Right lobe of liver (tissue), 6 donors: ENCODE measurements at regions not wholly inside any gene's neighbourhood (a gene's known extent, or its start where the extent isn't known, plus 50 kb on each side); places are given as distances from the start of the nearest gene placed in this dataset.

ENCODE experiments used
- ATAC-seq, 4 donors: fragments of 200-7000 bp; cut with Tn5 transposase; one replicate each; pipeline ENCODE4 v1.9.1; 2020; ENCODE audit warnings: mild to moderate bottlenecking in 4 of 4, moderate library complexity in 4 of 4
- DNase-seq, 3 donors: peaks; one replicate each; pipeline ENCODE4 v3.0.0-alpha.2; 2020
- H3K27ac ChIP-seq, 3 donors: fragments of 200-600 bp; one replicate each; pipeline ENCODE4 v1.8.0; 2022
- H3K27me3 ChIP-seq, 2 donors: fragments of 200-600 bp; one replicate each; pipeline ENCODE4 v1.8.0; 2022
- H3K36me3 ChIP-seq, 4 donors: fragments of 200-600 bp; sonication (generic) in 1 of 4; one replicate each; pipeline versions ENCODE4 v1.5.1 to v1.8.0; 2017 to 2022; ENCODE audit warnings: control low read depth in 1 of 4
- H3K4me1 ChIP-seq, 4 donors: fragments of 200-600 bp; sonication (generic) in 1 of 4; one replicate each; pipeline versions ENCODE4 v1.5.1 to v1.8.0; 2017 to 2022; ENCODE audit warnings: control low read depth in 1 of 4
- H3K4me3 ChIP-seq, 3 donors: fragments of 200-600 bp; one replicate each; pipeline ENCODE4 v1.8.0; 2022
- H3K9me3 ChIP-seq, 4 donors: fragments of 200-600 bp; sonication (generic) in 1 of 4; one replicate each; pipeline versions ENCODE4 v1.5.1 to v1.8.0; 2017 to 2022; ENCODE audit warnings: control low read depth in 1 of 4
- POLR2A ChIP-seq: fragments of 450-650 bp; IDR thresholded peaks from one replicate; pipeline ENCODE4 v1.6.1; 2017; ENCODE audit warnings: antibody characterized with exemption, mild to moderate bottlenecking
- WGBS: methylation state at CpG from one replicate; pipeline ENCODE4 v1.1.6; 2018; ENCODE audit warnings: low coverage, low lambda C conversion rate; ENCODE audit not compliant: insufficient coverage; ENCODE audit errors: missing lambda C conversion rate; 5-methylcytosine and 5-hydroxymethylcytosine counted together
- intact Hi-C, 2 donors: fragments of 100-400 bp; cut with DNase I; formaldehyde crosslinking; loops; one replicate each; pipeline versions ENCODE4 v1.11.2 to v1.14.1; 2022
- TF ChIP-seq, protein P1 (sequence below), 4 donors: fragments of 200-600 bp in 3 of 4; fragments of 450-650 bp in 1 of 4; IDR thresholded peaks; one replicate each; pipeline versions ENCODE4 v1.5.1 to v1.8.0; 2016 to 2022; ENCODE audit warnings: antibody characterized with exemption in 4 of 4, mild to moderate bottlenecking in 2 of 4
- donor health status: DM: no; HTN: yes; CAD: no.
- donor health status: DM: no; HTN: no; CAD: no.
- donor health status: DM: no; HTN: no; CAD: no.
- donor health status: DM: no; HTN: yes; CAD: no.
- donor health status: DM: no; HTN: yes; CAD: no.

- DNase-seq (no peak), ATAC-seq (no peak)
- TF ChIP-seq POLR2A, result no peak
- TF ChIP-seq, protein P1, sequence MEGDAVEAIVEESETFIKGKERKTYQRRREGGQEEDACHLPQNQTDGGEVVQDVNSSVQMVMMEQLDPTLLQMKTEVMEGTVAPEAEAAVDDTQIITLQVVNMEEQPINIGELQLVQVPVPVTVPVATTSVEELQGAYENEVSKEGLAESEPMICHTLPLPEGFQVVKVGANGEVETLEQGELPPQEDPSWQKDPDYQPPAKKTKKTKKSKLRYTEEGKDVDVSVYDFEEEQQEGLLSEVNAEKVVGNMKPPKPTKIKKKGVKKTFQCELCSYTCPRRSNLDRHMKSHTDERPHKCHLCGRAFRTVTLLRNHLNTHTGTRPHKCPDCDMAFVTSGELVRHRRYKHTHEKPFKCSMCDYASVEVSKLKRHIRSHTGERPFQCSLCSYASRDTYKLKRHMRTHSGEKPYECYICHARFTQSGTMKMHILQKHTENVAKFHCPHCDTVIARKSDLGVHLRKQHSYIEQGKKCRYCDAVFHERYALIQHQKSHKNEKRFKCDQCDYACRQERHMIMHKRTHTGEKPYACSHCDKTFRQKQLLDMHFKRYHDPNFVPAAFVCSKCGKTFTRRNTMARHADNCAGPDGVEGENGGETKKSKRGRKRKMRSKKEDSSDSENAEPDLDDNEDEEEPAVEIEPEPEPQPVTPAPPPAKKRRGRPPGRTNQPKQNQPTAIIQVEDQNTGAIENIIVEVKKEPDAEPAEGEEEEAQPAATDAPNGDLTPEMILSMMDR (IDR thresholded peaks at IDR 0.05), result no peak
- H3K4me3 ChIP-seq, result no peak overlapping the region
- H3K27me3 ChIP-seq, result no peaks in the 10 kb centered on the region
- no peaks in the 10 kb centered on the region for H3K9me3 ChIP-seq
- intact Hi-C loops, result no loop called here
- H3K27ac ChIP-seq, result no peak overlapping the region
- H3K36me3 ChIP-seq, result no peaks in the 10 kb centered on the region
- H3K4me1 ChIP-seq, result no peaks in the 10 kb centered on the region
Measured at GRCh38 chr3:38984110-38984509, 67.6 kb downstream of the SCN11A start.

DNA sequence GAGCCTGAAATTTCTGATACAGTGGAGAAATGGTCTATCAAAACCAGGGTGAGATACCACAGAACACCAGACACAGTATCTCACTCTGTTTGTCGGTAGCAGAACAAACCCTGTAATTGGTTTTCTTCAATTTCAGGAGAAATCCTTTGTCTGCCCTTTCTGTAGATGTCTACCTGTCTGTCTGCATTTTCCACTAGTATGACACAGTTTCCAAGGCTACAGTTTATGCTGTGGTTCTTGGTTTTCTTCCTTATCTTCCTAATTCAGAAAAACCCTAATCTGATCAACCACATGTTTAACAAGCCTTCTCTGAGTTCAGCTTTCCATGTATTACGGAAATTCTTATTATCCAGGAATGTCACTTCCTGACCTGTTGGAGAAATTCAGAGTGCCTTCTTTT, 70.8 kb downstream of the SCN11A start:
- no peaks in the 10 kb centered on the region for H3K4me1 ChIP-seq
- H3K36me3 ChIP-seq, result no peaks in the 10 kb centered on the region
- no peaks in the 10 kb centered on the region for H3K27me3 ChIP-seq
- no peak overlapping the region for H3K4me3 ChIP-seq
- intact Hi-C loops, result no loop called here
- ATAC-seq, result no peak
- no peak for DNase-seq
- no peaks in the 10 kb centered on the region for H3K9me3 ChIP-seq
- H3K27ac ChIP-seq, result no peak overlapping the region
- TF ChIP-seq, protein P1 (IDR thresholded peaks at IDR 0.05), result no peak
- TF ChIP-seq POLR2A, result no peak
- WGBS, result 93% methylated on average over 2 of the region's 2 CpGs

DNA sequence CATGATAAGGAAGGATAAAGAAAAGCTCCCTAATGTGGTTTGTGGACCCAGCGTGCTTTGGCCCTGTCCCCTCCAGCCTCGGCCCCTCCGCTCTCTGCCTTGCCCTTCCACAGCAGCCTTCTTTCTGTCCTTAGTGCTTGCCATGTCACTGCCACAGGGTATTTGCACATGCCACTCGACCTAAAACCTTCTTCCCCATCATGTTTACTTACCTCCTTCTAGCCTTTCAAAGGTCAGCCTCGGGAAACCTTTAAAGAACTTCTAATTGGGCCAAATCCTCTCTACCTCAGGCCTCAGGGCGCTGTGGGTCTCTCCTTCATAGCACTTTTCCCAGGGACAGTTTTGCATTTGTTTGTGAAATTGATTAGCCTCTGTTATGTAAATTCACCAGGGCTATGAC, 73.0 kb downstream of the SCN11A start:
- Histone ChIP-seq H3K36me3 (no peaks in the 10 kb centered on the region), H3K27ac (no peak overlapping the region), H3K4me3 (no peak overlapping the region), H3K4me1 (no peaks in the 10 kb centered on the region), H3K9me3 (no peaks in the 10 kb centered on the region), H3K27me3 (no peaks in the 10 kb centered on the region)
- TF ChIP-seq, protein P1 (IDR thresholded peaks at IDR 0.05), result no peak
- TF ChIP-seq POLR2A, result no peak
- ATAC-seq (no peak), DNase-seq (no peak)
- intact Hi-C loops, result no loop called here
- 47% methylated on average over 3 of the region's 6 CpGs for WGBS

- 70% methylated on average over 4 of the region's 7 CpGs for WGBS
- no peaks in the 10 kb centered on the region for H3K27me3 ChIP-seq
- no peaks in the 10 kb centered on the region for H3K9me3 ChIP-seq
- H3K27ac ChIP-seq, result no peak overlapping the region
- intact Hi-C loops, result no loop called here
- H3K4me3 ChIP-seq, result no peak overlapping the region
- no peaks in the 10 kb centered on the region for H3K36me3 ChIP-seq
- ATAC-seq (no peak), DNase-seq (no peak)
- TF ChIP-seq, protein P1 (IDR thresholded peaks at IDR 0.05), result no peak
- TF ChIP-seq POLR2A, result no peak
- H3K4me1 ChIP-seq, result no peaks in the 10 kb centered on the region
Measured at GRCh38 chr3:38970851-38971638, 80.7 kb downstream of the SCN11A start.
